ENCODE measurements at regions not wholly inside any gene's neighbourhood (a gene's known extent, or its start where the extent isn't known, plus 50 kb on each side); places are given as distances from the start of the nearest gene placed in this dataset.

GRCh38 chr15:27642981-27643380 lies 456.1 kb downstream of the OCA2 start:
- TF ChIP-seq CTCF (IDR thresholded peaks at IDR 0.05; ENCODE audit: low read depth, low read length, poor library complexity, severe bottlenecking), result no peak
- no peak for TF ChIP-seq EZH2phosphoT487 (IDR thresholded peaks at IDR 0.05; ENCODE audit: borderline replicate concordance, low read length)

Measured in DOHH2 (cell line).